GM23248 (cell line): ENCODE measurements at regions not wholly inside any gene's neighbourhood (a gene's known extent, or its start where the extent isn't known, plus 50 kb on each side); places are given as distances from the start of the nearest gene placed in this dataset.
"Not testable (repeated sequence)": the region's sequence is repeated elsewhere in the genome, so short reads cannot be mapped to it uniquely, and the experiment has no call there.

Experiments used
- DNase-seq: peaks from one replicate; pipeline ENCODE4 v3.0.0-alpha.2; 2015
- H2AFZ ChIP-seq: fragments of 200-600 bp; sonication (generic); 2 replicates; pipeline ENCODE4 v1.6.1; 2016; ENCODE audit warnings: antibody characterized with exemption
- H3F3A ChIP-seq: fragments of 200-600 bp; sonication (generic); 2 replicates; pipeline ENCODE4 v1.6.1; 2016; ENCODE audit warnings: mild to moderate bottlenecking, antibody characterized with exemption, mixed run types; ENCODE audit not compliant: insufficient read depth
- H3K27ac ChIP-seq: fragments of 200-600 bp; sonication (generic); 2 replicates; pipeline ENCODE4 v1.5.1; 2016; ENCODE audit warnings: mild to moderate bottlenecking
- H3K27me3 ChIP-seq: fragments of 200-600 bp; sonication (generic); replicated peaks from 2 replicates; pipeline ENCODE4 v1.6.1; 2016; ENCODE audit warnings: mild to moderate bottlenecking; ENCODE audit not compliant: insufficient read depth
- H3K36me3 ChIP-seq: fragments of 200-600 bp; sonication (generic); 2 replicates; pipeline ENCODE4 v1.6.1; 2016; ENCODE audit warnings: low read depth, mild to moderate bottlenecking
- H3K4me1 ChIP-seq: fragments of 200-600 bp; sonication (generic); 2 replicates; pipeline ENCODE4 v1.6.1; 2016; ENCODE audit warnings: mild to moderate bottlenecking; ENCODE audit not compliant: insufficient read depth
- H3K4me2 ChIP-seq: fragments of 200-600 bp; sonication (generic); one replicate; pipeline ENCODE4 v1.6.1; 2016; ENCODE audit warnings: mild to moderate bottlenecking; ENCODE audit not compliant: unreplicated experiment
- H3K4me3 ChIP-seq: fragments of 200-600 bp; sonication (generic); 2 replicates; pipeline ENCODE4 v1.5.1; 2016; ENCODE audit warnings: mild to moderate bottlenecking
- H3K79me2 ChIP-seq: fragments of 200-600 bp; sonication (generic); 2 replicates; pipeline ENCODE4 v1.6.1; 2016; ENCODE audit warnings: mild to moderate bottlenecking; ENCODE audit not compliant: insufficient read depth
- H3K9ac ChIP-seq: fragments of 200-600 bp; sonication (generic); 2 replicates; pipeline ENCODE4 v1.6.1; 2016; ENCODE audit warnings: mild to moderate bottlenecking
- H3K9me2 ChIP-seq: fragments of 200-600 bp; sonication (generic); 2 replicates; pipeline ENCODE4 v1.6.1; 2016; ENCODE audit warnings: mixed run types, mild to moderate bottlenecking, moderate library complexity; ENCODE audit not compliant: insufficient read depth
- H3K9me3 ChIP-seq: fragments of 200-600 bp; sonication (generic); one replicate; pipeline ENCODE4 v1.6.1; 2017; ENCODE audit warnings: low read depth
- H4K20me1 ChIP-seq: fragments of 200-600 bp; sonication (generic); 2 replicates; pipeline ENCODE4 v1.6.0; 2016; ENCODE audit not compliant: insufficient read depth
- EZH2 ChIP-seq: fragments of 200-600 bp; sonication (generic); IDR thresholded peaks from 2 replicates; pipeline ENCODE4 v1.6.1; 2018; ENCODE audit warnings: antibody characterized with exemption, mild to moderate bottlenecking; ENCODE audit not compliant: insufficient read depth, poor library complexity, severe bottlenecking
- EZH2phosphoT487 ChIP-seq: fragments of 200-600 bp; sonication (generic); IDR thresholded peaks from 2 replicates; pipeline ENCODE4 v1.6.1; 2018; ENCODE audit warnings: antibody characterized with exemption, moderate library complexity, mild to moderate bottlenecking, low read depth; ENCODE audit not compliant: insufficient read depth
- WGBS, 2 experiments: methylation state at CpG; one replicate each; pipeline ENCODE4 v1.1.6; 2015 to 2017; ENCODE audit warnings: low lambda C conversion rate in 2 of 2, low coverage in 1 of 2; ENCODE audit errors: missing lambda C conversion rate in 2 of 2; 5-methylcytosine and 5-hydroxymethylcytosine counted together
- in situ Hi-C: fragments of 300-500 bp; cut with MboI; formaldehyde crosslinking; loops from 2 replicates; pipeline ENCODE4 v1.15.0; 2020

GRCh38 chr11:122592641-122593040 lies 62.9 kb upstream of the UBASH3B start:
- Histone ChIP-seq H3K4me3 (no peak overlapping the region), H3K9me3 (no peaks in the 10 kb centered on the region), H4K20me1 (no peaks in the 10 kb centered on the region; the same call in 1 of the 2 replicates), H3F3A (no peaks in the 10 kb centered on the region), H3K9ac (no peak overlapping the region), H3K79me2 (no peaks in the 10 kb centered on the region), H3K27me3 (peaks cover 11% of the 10 kb centered on the region), H3K36me3 (no peaks in the 10 kb centered on the region), H2AFZ (no peak overlapping the region), H3K27ac (no peak overlapping the region), H3K9me2 (no peaks in the 10 kb centered on the region), H3K4me1 (no peaks in the 10 kb centered on the region), H3K4me2 (no peak overlapping the region)
- in situ Hi-C loops: no loop called here
- no peak for TF ChIP-seq EZH2
- no peak for TF ChIP-seq EZH2phosphoT487
- DNase-seq: no peak
- WGBS, 2 experiments: 63 to 68% methylated on average over 6 of the region's 6 CpGs

GRCh38 chr11:122584670-122585069 lies 70.9 kb upstream of the UBASH3B start:
- Histone ChIP-seq H3K36me3 (no peaks in the 10 kb centered on the region), H3K79me2 (no peaks in the 10 kb centered on the region), H4K20me1 (no peaks in the 10 kb centered on the region), H3K9me2 (no peaks in the 10 kb centered on the region), H3F3A (peaks cover 6% of the 10 kb centered on the region; the same call in 1 of the 2 replicates), H3K4me3 (no peak overlapping the region), H3K9me3 (no peaks in the 10 kb centered on the region), H3K9ac (no peak overlapping the region), H2AFZ (no peak overlapping the region), H3K4me2 (no peak overlapping the region), H3K27me3 (no peaks in the 10 kb centered on the region; the same call in none of the 2 replicates), H3K27ac (no peak overlapping the region), H3K4me1 (no peaks in the 10 kb centered on the region)
- DNase-seq: no peak
- in situ Hi-C loops: no loop called here
- 81 to 83% methylated on average over 8 of the region's 8 CpGs for WGBS, 2 experiments
- TF ChIP-seq EZH2phosphoT487 (no peak), EZH2 (no peak)

- DNase-seq, H3K27ac ChIP-seq, in situ Hi-C loops, H3K36me3 ChIP-seq, H3K4me1 ChIP-seq, H3K79me2 ChIP-seq, H3K9me2 ChIP-seq, H3K4me3 ChIP-seq, H3K9me3 ChIP-seq, H3F3A ChIP-seq, H3K4me2 ChIP-seq, H4K20me1 ChIP-seq, H3K9ac ChIP-seq, H2AFZ ChIP-seq, H3K27me3 ChIP-seq: not testable (repeated sequence)
- 42 to 49% methylated on average over 13 of the region's 13 CpGs for WGBS, 2 experiments
Observed at GRCh38 chr11:122580071-122580470, 75.5 kb upstream of the UBASH3B start.

- no peaks in the 10 kb centered on the region for H3K79me2 ChIP-seq
- in situ Hi-C loops: no loop called here
- no peak overlapping the region for H3K4me2 ChIP-seq
- no peaks in the 10 kb centered on the region for H3K9me2 ChIP-seq
- DNase-seq: peak; percentile 30
- H3F3A ChIP-seq: peaks cover 6% of the 10 kb centered on the region; the same call in 1 of the 2 replicates
- no peak overlapping the region for H3K27ac ChIP-seq
- no peak overlapping the region for H2AFZ ChIP-seq
- no peak overlapping the region for H3K9ac ChIP-seq
- no peak for TF ChIP-seq EZH2
- TF ChIP-seq EZH2phosphoT487: no peak
- no peaks in the 10 kb centered on the region for H3K9me3 ChIP-seq
- H3K27me3 ChIP-seq: no peaks in the 10 kb centered on the region
- no peaks in the 10 kb centered on the region for H3K36me3 ChIP-seq
- no peak overlapping the region for H3K4me3 ChIP-seq
- no peaks in the 10 kb centered on the region for H3K4me1 ChIP-seq
- whole genome bisulfite sequencing, 2 experiments: 78 to 82% methylated on average over 3 of the region's 3 CpGs
- no peaks in the 10 kb centered on the region for H4K20me1 ChIP-seq
Observed at GRCh38 chr11:122578171-122578825, 77.2 kb upstream of the UBASH3B start.

- Histone ChIP-seq H2AFZ (no peak overlapping the region), H3K4me3 (no peak overlapping the region), H4K20me1 (no peaks in the 10 kb centered on the region), H3K36me3 (no peaks in the 10 kb centered on the region), H3K27me3 (peaks cover 13% of the 10 kb centered on the region; the same call in 1 of the 2 replicates), H3K27ac (no peak overlapping the region), H3K4me1 (no peaks in the 10 kb centered on the region), H3K79me2 (no peaks in the 10 kb centered on the region), H3K9me2 (no peaks in the 10 kb centered on the region), H3K4me2 (no peak overlapping the region), H3K9ac (no peak overlapping the region), H3K9me3 (no peaks in the 10 kb centered on the region), H3F3A (no peaks in the 10 kb centered on the region)
- peak; percentile 14 for DNase-seq
- in situ Hi-C loops: no loop called here
- no peak for TF ChIP-seq EZH2
- TF ChIP-seq EZH2phosphoT487: no peak
- WGBS, 2 experiments: 74 to 79% methylated on average over 3 of the region's 3 CpGs
Observed at GRCh38 chr11:122572592-122572991, 82.9 kb upstream of the UBASH3B start.
